CD4-positive, CD25-positive, alpha-beta regulatory T cell (primary cell): ENCODE measurements at regions not wholly inside any gene's neighbourhood (a gene's known extent, or its start where the extent isn't known, plus 50 kb on each side); places are given as distances from the start of the nearest gene placed in this dataset.

Experiments
- ATAC-seq, 2 donors: fragments of 150-1000 bp; cut with Tn5 transposase; one replicate each; pipeline ENCODE4 v1.10.0; 2021; ENCODE audit warnings: low read depth in 2 of 2, moderate number of reproducible peaks in 2 of 2, moderate library complexity in 1 of 2
- DNase-seq, 3 donors: peaks; one replicate each; pipeline versions ENCODE4 v3.0.0 to v3.0.0-alpha.2; 2012 to 2022; ENCODE audit warnings: mixed read lengths in 1 of 3
- H3K27ac ChIP-seq: one replicate; pipeline ENCODE4 v1.7.0; 2013; ENCODE audit warnings: mild to moderate bottlenecking, low read length; ENCODE audit not compliant: insufficient read depth, poor library complexity, severe bottlenecking
- H3K27me3 ChIP-seq: one replicate; pipeline ENCODE4 v1.7.0; 2013; ENCODE audit warnings: low read length; ENCODE audit not compliant: control insufficient read depth, insufficient read depth
- H3K36me3 ChIP-seq: one replicate; pipeline ENCODE4 v1.7.0; 2013; ENCODE audit warnings: mild to moderate bottlenecking, low read length, moderate library complexity; ENCODE audit not compliant: control insufficient read depth, insufficient read depth
- H3K4me1 ChIP-seq: 2 replicates; pipeline ENCODE4 v1.7.0; 2013; ENCODE audit warnings: mild to moderate bottlenecking, low read length; ENCODE audit not compliant: insufficient read depth, control insufficient read depth, poor library complexity, severe bottlenecking
- H3K4me3 ChIP-seq: one replicate; pipeline ENCODE4 v1.7.0; 2013; ENCODE audit warnings: low read depth, mild to moderate bottlenecking, low read length, moderate library complexity
- H3K9me3 ChIP-seq, 2 experiments: 1 replicate in 1 of 2; 2 replicates in 1 of 2; pipeline ENCODE4 v1.7.0; 2013; ENCODE audit warnings: low read length in 2 of 2, mild to moderate bottlenecking in 1 of 2, moderate library complexity in 1 of 2; ENCODE audit not compliant: control insufficient read depth in 2 of 2
- H3K27ac Mint-ChIP-seq, 3 donors: one replicate each; pipeline ENCODE4 v1.8.0; 2020 to 2022; ENCODE audit warnings: mild to moderate bottlenecking in 3 of 3, mixed read lengths in 3 of 3, moderate library complexity in 2 of 3
- H3K27me3 Mint-ChIP-seq: one replicate; pipeline ENCODE4 v1.8.0; 2022; ENCODE audit warnings: mild to moderate bottlenecking, mixed read lengths
- H3K36me3 Mint-ChIP-seq: one replicate; pipeline ENCODE4 v1.8.0; 2020; ENCODE audit warnings: mixed read lengths
- H3K4me1 Mint-ChIP-seq, 4 donors: one replicate each; pipeline ENCODE4 v1.8.0; 2020 to 2022; ENCODE audit warnings: mixed read lengths in 4 of 4, mild to moderate bottlenecking in 1 of 4
- H3K4me3 Mint-ChIP-seq, 4 donors: one replicate each; pipeline ENCODE4 v1.8.0; 2020 to 2022; ENCODE audit warnings: mild to moderate bottlenecking in 4 of 4, mixed read lengths in 4 of 4, moderate library complexity in 3 of 4
- H3K9me3 Mint-ChIP-seq, 7 donors: one replicate each; pipeline ENCODE4 v1.8.0; 2020 to 2022; ENCODE audit warnings: mixed read lengths in 7 of 7, mild to moderate bottlenecking in 3 of 7, moderate library complexity in 2 of 7

DNA sequence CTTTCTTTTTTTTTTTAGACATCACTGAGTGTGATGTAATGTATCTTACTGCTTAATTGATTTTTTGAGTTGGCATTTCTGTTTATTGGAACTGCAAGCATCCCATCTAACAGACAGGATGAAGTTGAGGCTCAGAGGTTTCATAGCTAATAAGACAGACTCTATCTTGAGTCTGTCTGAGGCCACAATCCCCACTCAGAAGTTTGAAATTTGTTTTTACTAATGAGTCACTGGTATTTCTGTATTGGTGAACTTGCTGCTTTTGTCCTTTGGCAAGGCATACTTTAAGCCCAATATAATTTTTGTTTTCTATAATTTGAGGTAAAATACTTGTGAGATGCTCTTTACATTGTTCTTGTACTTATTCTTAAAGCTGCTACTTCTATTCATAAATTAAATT, 491.2 kb downstream of the PSAT1 start:
- Histone ChIP-seq H3K27me3 (no peaks in the 10 kb centered on the region), H3K4me1 (no peaks in the 10 kb centered on the region), H3K27ac (no peak overlapping the region), H3K36me3 (no peaks in the 10 kb centered on the region), H3K4me3 (no peak overlapping the region), H3K9me3 (no peaks in the 10 kb centered on the region)
- H3K4me3 Mint-ChIP-seq: no peak overlapping the region
- no peaks in the 10 kb centered on the region for H3K27me3 Mint-ChIP-seq
- peaks cover 0 to 5% (median 3%) of the 10 kb centered on the region in 7 donors for H3K9me3 Mint-ChIP-seq
- H3K36me3 Mint-ChIP-seq: no peaks in the 10 kb centered on the region
- H3K27ac Mint-ChIP-seq: no peak overlapping the region
- no peak for ATAC-seq
- H3K4me1 Mint-ChIP-seq: no peaks in the 10 kb centered on the region
- DNase-seq: no peak

DNA sequence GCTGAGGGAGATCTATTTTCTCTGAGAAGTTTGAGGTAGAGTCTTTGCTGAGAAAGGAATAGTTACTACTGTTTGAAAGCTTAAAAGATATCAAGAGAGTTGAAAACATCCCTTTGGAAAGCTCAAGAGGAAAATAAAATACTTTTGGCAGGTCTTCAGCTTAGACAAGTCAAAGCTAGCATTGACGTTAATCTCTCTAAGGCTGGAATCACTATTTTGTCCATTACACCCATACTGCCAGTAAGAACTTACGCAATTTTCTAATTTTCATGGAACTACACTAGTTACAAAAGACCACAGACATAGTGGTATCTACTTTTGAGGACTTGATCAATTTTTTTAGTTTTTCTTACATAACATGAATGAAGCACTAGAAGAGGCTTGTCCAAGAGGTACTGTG, 494.9 kb downstream of the PSAT1 start:
- Mint-ChIP-seq H3K36me3 (no peaks in the 10 kb centered on the region), H3K4me1 (no peaks in the 10 kb centered on the region), H3K4me3 (no peak overlapping the region), H3K27ac (no peak overlapping the region), H3K9me3 (peaks cover 0 to 5% (median 2%) of the 10 kb centered on the region in 7 donors), H3K27me3 (no peaks in the 10 kb centered on the region)
- no peak for DNase-seq
- no peaks in the 10 kb centered on the region for H3K36me3 ChIP-seq
- no peaks in the 10 kb centered on the region for H3K27me3 ChIP-seq
- H3K4me1 ChIP-seq: no peaks in the 10 kb centered on the region
- H3K4me3 ChIP-seq: no peak overlapping the region
- no peak overlapping the region for H3K27ac ChIP-seq
- H3K9me3 ChIP-seq: no peaks in the 10 kb centered on the region
- ATAC-seq: no peak

DNA sequence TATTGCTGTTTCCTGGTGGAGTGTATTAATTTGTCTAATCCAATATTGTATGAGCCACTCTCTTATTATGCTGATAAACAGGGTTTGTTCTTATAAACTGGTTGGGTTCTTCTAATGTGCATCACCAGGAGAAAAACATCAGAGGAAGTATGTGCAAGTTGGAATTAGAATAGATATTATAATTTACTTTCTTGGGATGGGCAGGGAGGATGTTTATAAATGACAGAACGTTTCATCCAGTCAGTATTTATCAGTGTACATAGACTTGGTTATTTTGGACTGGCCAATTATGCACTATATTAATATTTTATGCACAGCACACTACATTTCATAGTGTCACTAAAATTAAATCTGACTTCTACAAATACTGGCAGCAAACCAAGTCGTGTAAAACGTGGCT, 495.8 kb downstream of the PSAT1 start:
- Histone ChIP-seq H3K9me3 (no peaks in the 10 kb centered on the region), H3K4me3 (no peak overlapping the region), H3K27ac (no peak overlapping the region), H3K27me3 (no peaks in the 10 kb centered on the region), H3K4me1 (no peaks in the 10 kb centered on the region), H3K36me3 (no peaks in the 10 kb centered on the region)
- Mint-ChIP-seq H3K9me3 (peaks cover 0 to 5% (median 2%) of the 10 kb centered on the region in 7 donors), H3K4me3 (no peak overlapping the region), H3K4me1 (no peaks in the 10 kb centered on the region), H3K36me3 (no peaks in the 10 kb centered on the region), H3K27ac (no peak overlapping the region), H3K27me3 (no peaks in the 10 kb centered on the region)
- ATAC-seq (no peak), DNase-seq (no peak)

DNA sequence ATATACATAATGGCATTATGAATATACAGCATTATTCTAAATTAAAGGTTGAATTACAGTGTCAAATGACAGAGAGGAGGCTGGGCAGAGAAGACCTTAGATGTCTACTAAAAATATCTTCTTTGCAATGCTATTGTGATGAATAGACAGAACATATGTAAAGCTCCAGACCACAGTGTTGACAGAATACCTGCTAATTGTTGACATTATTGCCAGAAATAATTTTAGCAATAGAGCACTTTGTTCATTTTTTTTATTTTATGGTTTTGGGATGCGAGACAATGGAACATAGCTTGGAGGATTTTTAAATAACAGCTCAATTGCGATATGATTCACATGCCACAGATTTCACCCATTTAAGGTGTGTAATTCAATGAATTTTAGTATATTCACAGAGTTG, 508.8 kb downstream of the PSAT1 start:
- no peak overlapping the region for H3K27ac ChIP-seq
- no peaks in the 10 kb centered on the region for H3K9me3 ChIP-seq
- no peaks in the 10 kb centered on the region for H3K36me3 ChIP-seq
- no peak overlapping the region for H3K4me3 Mint-ChIP-seq
- ATAC-seq (no peak), DNase-seq (no peak)
- H3K27ac Mint-ChIP-seq: no peak overlapping the region
- H3K4me3 ChIP-seq: no peak overlapping the region
- H3K9me3 Mint-ChIP-seq: peaks cover 0 to 7% (median 3%) of the 10 kb centered on the region in 7 donors
- no peaks in the 10 kb centered on the region for H3K4me1 Mint-ChIP-seq
- H3K36me3 Mint-ChIP-seq: no peaks in the 10 kb centered on the region
- H3K27me3 Mint-ChIP-seq: no peaks in the 10 kb centered on the region
- no peaks in the 10 kb centered on the region for H3K4me1 ChIP-seq
- H3K27me3 ChIP-seq: no peaks in the 10 kb centered on the region

DNA sequence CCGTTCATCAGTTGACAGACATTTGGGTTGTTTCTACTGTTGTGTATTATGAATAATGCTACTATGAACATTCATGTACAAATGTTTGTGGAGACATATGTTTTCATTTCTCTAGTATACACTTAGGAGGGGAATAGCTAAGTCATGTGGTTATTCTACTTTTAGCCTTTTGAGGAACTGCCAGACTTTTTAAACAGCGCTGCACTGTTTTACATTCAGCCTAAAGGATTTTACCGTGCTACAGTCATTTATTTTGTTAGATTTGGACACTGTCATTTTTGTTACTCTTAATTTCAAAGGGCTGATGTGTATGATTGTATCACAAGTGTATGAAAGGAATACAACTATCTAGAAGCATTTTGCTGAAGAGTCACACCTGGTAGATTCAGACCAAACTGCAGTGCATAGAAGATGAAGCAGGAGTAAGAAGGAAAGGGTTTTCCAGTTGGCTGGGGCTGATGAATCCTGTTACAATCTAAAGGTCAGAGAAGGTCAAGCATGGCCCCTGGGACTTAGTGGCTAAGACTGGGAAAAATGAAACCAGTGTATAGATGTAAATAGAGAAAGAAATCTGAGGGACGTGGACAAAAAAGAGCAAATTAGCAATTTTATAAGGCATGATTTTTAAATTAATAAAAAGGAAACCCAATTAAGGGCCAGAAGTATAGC, 509.7 kb downstream of the PSAT1 start:
- H3K4me1 ChIP-seq: no peaks in the 10 kb centered on the region
- Mint-ChIP-seq H3K9me3 (peaks cover 0 to 7% (median 3%) of the 10 kb centered on the region in 7 donors), H3K27me3 (no peaks in the 10 kb centered on the region), H3K27ac (no peak overlapping the region), H3K36me3 (no peaks in the 10 kb centered on the region), H3K4me1 (no peaks in the 10 kb centered on the region), H3K4me3 (no peak overlapping the region)
- H3K4me3 ChIP-seq: no peak overlapping the region
- H3K36me3 ChIP-seq: no peaks in the 10 kb centered on the region
- ATAC-seq (no peak), DNase-seq (no peak)
- H3K27ac ChIP-seq: no peak overlapping the region
- H3K27me3 ChIP-seq: no peaks in the 10 kb centered on the region
- H3K9me3 ChIP-seq: no peaks in the 10 kb centered on the region

DNA sequence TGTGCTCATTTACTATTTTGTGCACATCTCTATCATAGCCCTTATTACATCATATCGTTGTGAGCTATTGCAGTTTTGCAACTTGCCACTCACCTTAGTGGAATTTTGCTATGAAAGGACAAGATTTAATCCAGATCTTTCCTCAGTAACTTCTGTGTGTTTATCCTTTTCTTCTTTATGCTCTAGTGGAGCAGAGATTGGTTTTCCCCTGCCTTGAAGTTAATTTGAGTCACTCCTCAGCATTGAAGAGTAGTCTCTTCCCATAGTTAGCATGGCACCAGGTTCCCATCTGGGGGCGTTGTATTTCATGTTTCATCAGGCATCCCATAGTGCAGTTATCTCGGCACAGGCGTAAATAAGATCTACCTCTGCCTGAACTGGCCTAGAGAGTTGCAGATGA, 510.4 kb downstream of the PSAT1 start:
- H3K36me3 ChIP-seq: no peaks in the 10 kb centered on the region
- no peaks in the 10 kb centered on the region for H3K9me3 ChIP-seq
- Mint-ChIP-seq H3K4me3 (no peak overlapping the region), H3K27ac (no peak overlapping the region), H3K9me3 (peaks cover 0 to 7% (median 3%) of the 10 kb centered on the region in 7 donors), H3K36me3 (no peaks in the 10 kb centered on the region), H3K27me3 (no peaks in the 10 kb centered on the region), H3K4me1 (no peaks in the 10 kb centered on the region)
- H3K27ac ChIP-seq: no peak overlapping the region
- H3K4me1 ChIP-seq: no peaks in the 10 kb centered on the region
- no peak overlapping the region for H3K4me3 ChIP-seq
- ATAC-seq (no peak), DNase-seq (no peak)
- no peaks in the 10 kb centered on the region for H3K27me3 ChIP-seq

DNA sequence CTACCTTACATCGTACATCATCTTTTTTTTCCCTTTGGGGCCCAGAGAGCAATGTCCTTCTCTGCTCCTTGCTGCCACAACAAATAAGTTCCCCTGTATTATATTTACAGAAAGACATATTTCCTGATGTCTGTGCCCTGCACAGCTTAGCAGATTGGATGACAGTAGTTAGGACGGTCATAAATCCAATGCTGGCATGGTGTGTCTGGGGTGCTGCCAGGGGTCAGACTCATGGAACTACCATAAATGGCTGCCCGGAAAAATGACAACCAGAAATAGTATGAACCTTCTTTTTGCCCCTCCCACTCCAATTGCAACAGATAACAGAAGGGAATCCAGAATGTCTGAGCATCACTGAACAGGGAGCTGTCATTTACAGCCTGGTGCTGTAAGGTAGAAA, 511.1 kb downstream of the PSAT1 start:
- ATAC-seq: no peak

DNA sequence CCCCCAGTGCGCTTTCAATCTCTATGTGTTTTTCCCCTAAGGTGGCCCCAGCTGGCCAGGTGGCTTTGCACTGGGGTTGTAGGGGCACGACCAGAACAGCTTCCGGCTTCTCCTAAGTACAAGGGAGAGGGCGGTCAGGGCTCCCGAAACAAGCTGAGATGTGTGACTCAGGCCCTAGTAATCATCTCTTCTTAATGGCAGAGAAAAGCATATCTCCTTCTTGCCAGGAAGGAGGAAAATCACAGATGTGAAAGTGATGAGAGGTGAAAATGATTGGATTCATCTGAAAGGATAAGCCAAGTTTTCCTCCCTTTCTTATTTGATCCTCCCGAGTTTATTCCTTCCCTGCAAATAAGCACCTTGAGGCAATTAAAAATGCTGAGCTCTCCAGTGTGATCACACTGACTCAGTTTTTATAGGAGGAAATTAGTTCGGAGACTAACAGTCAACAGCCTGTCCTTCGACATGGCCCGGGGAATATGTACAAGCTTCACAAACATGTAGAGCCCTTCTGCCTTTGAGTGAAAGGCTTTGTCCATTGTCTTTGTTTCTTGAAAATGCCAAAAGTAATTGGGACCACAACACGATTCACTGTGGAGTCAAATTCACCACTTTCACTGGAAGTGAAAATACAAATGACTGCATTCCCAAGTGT, 514.8 kb downstream of the PSAT1 start:
- no peaks in the 10 kb centered on the region for H3K27me3 ChIP-seq
- Mint-ChIP-seq H3K4me1 (no peaks in the 10 kb centered on the region), H3K9me3 (peaks cover 0 to 7% (median 0%) of the 10 kb centered on the region in 7 donors), H3K36me3 (no peaks in the 10 kb centered on the region), H3K27ac (no peak overlapping the region), H3K27me3 (no peaks in the 10 kb centered on the region), H3K4me3 (no peak overlapping the region)
- no peak overlapping the region for H3K4me3 ChIP-seq
- ATAC-seq (no peak), DNase-seq (no peak)
- H3K9me3 ChIP-seq: no peaks in the 10 kb centered on the region
- H3K27ac ChIP-seq: no peak overlapping the region
- H3K36me3 ChIP-seq: no peaks in the 10 kb centered on the region
- H3K4me1 ChIP-seq: no peaks in the 10 kb centered on the region

More for the DNA sequence above, 511.1 kb downstream of the PSAT1 start:
- peaks cover 0 to 7% (median 3%) of the 10 kb centered on the region in 7 donors for H3K9me3 Mint-ChIP-seq
- H3K27me3 Mint-ChIP-seq: no peaks in the 10 kb centered on the region
- H3K4me1 ChIP-seq: no peaks in the 10 kb centered on the region
- H3K27ac ChIP-seq: no peak overlapping the region
- H3K4me3 Mint-ChIP-seq: no peak overlapping the region
- no peaks in the 10 kb centered on the region for H3K36me3 Mint-ChIP-seq
- H3K36me3 ChIP-seq: no peaks in the 10 kb centered on the region
- H3K27me3 ChIP-seq: no peaks in the 10 kb centered on the region
- H3K4me3 ChIP-seq: no peak overlapping the region
- no peak for DNase-seq
- no peak overlapping the region for H3K27ac Mint-ChIP-seq
- H3K4me1 Mint-ChIP-seq: no peaks in the 10 kb centered on the region
- no peaks in the 10 kb centered on the region for H3K9me3 ChIP-seq
